ENCODE measurements at regions not wholly inside any gene's neighbourhood (a gene's known extent, or its start where the extent isn't known, plus 50 kb on each side); places are given as distances from the start of the nearest gene placed in this dataset.

DNA sequence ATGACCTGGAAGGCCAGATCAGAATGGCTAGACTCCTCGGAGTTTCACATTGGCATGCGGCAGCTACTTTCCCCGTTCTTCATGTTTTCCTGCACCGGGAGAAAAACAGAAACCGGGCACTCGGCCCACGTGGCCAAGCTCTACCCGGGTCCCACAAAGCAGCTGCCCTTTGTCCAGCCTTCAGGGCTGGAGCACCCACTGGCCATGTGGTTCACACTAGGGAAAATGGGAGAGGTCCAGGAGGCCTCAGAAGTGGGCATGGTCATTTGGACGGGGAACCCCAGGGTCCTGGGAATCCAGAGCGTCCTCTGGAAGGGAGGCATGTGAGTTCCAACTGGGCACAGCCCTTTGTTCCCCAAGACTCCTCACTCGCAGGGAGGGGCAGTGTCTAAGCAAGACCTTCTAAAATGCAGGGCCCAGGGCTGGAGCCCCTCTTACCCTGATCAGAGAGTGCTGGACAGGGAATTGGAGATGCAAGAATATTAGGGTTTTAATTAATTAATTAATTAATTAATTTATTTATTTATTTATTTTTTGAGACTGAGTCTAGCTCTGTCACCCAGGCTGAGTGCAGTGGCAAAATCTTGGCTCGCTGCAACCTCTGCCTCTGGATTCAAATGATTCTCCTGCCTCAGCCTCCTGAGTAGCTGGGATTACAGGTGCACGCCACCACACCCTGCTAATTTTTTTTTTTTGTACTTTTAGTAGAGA, 97.2 kb upstream of the CPEB4 start:
- Histone ChIP-seq H3K4ac (ENCODE audit: low read depth, low read length) (no peak overlapping the region), H3K4me1 (ENCODE audit: insufficient read depth, low read length) (no peaks in the 10 kb centered on the region; the same call in 1 of the 2 replicates), H3K4me2 (ENCODE audit: insufficient read depth, insufficient read length, low read length) (no peak overlapping the region), H3K14ac (ENCODE audit: insufficient read depth, low read length) (no peak overlapping the region), H4K20me1 (ENCODE audit: control insufficient read depth, insufficient read depth, insufficient read length) (no peaks in the 10 kb centered on the region), H3K9me3 (ENCODE audit: control insufficient read depth, low read depth, low read length) (no peaks in the 10 kb centered on the region), H3K56ac (ENCODE audit: insufficient read length, low read depth, low read length) (no peak overlapping the region), H3K9ac (ENCODE audit: extremely low read depth, insufficient read length, low read length) (no peak overlapping the region), H3K23ac (ENCODE audit: insufficient read length, low read depth, low read length) (no peak overlapping the region), H3K79me2 (ENCODE audit: insufficient read depth, low read length) (no peaks in the 10 kb centered on the region), H3K79me1 (ENCODE audit: insufficient read depth, low read depth, low read length, poor library complexity, severe bottlenecking) (no peaks in the 10 kb centered on the region), H2BK5ac (ENCODE audit: insufficient read length, low read length) (no peak overlapping the region), H3K27me3 (ENCODE audit: insufficient read depth, low read length) (no peaks in the 10 kb centered on the region), H2AFZ (ENCODE audit: low read length) (no peak overlapping the region), H2BK15ac (ENCODE audit: low read depth, low read length) (no peak overlapping the region), H3K18ac (ENCODE audit: insufficient read length, low read depth, low read length) (no peak overlapping the region), H2BK20ac (ENCODE audit: low read depth, low read length, poor library complexity, severe bottlenecking) (no peak overlapping the region), H4K8ac (replicated peaks; ENCODE audit: insufficient read length, low read depth, low read length) (no peak overlapping the region), H3T11ph (ENCODE audit: low read length) (no peak overlapping the region), H3K23me2 (ENCODE audit: insufficient read length, low read depth, low read length, poor library complexity, severe bottlenecking) (no peaks in the 10 kb centered on the region), H4K91ac (ENCODE audit: insufficient read length, low read depth, low read length) (no peak overlapping the region), H2BK12ac (ENCODE audit: insufficient read length, low read depth, low read length) (no peak overlapping the region), H4K5ac (ENCODE audit: insufficient read length, low read depth, low read length) (no peak overlapping the region), H2AK5ac (ENCODE audit: insufficient read length, low read length) (no peak overlapping the region), H2BK120ac (ENCODE audit: low read depth, low read length, poor library complexity, severe bottlenecking) (no peak overlapping the region), H3K27ac (ENCODE audit: insufficient read length, low read depth, low read length) (no peak overlapping the region)
- TF ChIP-seq, protein P1, sequence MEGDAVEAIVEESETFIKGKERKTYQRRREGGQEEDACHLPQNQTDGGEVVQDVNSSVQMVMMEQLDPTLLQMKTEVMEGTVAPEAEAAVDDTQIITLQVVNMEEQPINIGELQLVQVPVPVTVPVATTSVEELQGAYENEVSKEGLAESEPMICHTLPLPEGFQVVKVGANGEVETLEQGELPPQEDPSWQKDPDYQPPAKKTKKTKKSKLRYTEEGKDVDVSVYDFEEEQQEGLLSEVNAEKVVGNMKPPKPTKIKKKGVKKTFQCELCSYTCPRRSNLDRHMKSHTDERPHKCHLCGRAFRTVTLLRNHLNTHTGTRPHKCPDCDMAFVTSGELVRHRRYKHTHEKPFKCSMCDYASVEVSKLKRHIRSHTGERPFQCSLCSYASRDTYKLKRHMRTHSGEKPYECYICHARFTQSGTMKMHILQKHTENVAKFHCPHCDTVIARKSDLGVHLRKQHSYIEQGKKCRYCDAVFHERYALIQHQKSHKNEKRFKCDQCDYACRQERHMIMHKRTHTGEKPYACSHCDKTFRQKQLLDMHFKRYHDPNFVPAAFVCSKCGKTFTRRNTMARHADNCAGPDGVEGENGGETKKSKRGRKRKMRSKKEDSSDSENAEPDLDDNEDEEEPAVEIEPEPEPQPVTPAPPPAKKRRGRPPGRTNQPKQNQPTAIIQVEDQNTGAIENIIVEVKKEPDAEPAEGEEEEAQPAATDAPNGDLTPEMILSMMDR (conservative IDR thresholded peaks at IDR 0.05): no peak
- DNase-seq: no peak
- no CpG with 5 or more reads among the region's 13 CpGs for WGBS (ENCODE audit: extremely low coverage, insufficient read length, low lambda C conversion rate)
- Mint-ChIP-seq H3K4me1 (peaks cover 15 to 23% of the 10 kb centered on the region in 2 experiments), H3K9me3 (no peaks in the 10 kb centered on the region), H3K4me3 (no peak overlapping the region), H3K27me3 (ENCODE audit: low read depth) (peaks cover 4% of the 10 kb centered on the region), H3K36me3 (ENCODE audit: insufficient read depth in 1 of 3, low read depth in 3 of 3) (no peaks in the 10 kb centered on the region), H3K27ac (no peak overlapping the region)

Data from H9 (cell line).